CD4-positive, alpha-beta T cell treated with Interleukin-6 for 4 hours (primary cell): ENCODE measurements at regions not wholly inside any gene's neighbourhood (a gene's known extent, or its start where the extent isn't known, plus 50 kb on each side); places are given as distances from the start of the nearest gene placed in this dataset.
"Not testable (repeated sequence)": the region's sequence is repeated elsewhere in the genome, so short reads cannot be mapped to it uniquely, and the experiment has no call there.

Experiments
- DNase-seq: peaks from one replicate; pipeline ENCODE4 v3.0.0-alpha.2; 2020; ENCODE audit warnings: mixed read lengths

- no peak for DNase-seq
Observed at GRCh38 chr14:22285991-22286390, 303.0 kb downstream of the DAD1 start.

DNA sequence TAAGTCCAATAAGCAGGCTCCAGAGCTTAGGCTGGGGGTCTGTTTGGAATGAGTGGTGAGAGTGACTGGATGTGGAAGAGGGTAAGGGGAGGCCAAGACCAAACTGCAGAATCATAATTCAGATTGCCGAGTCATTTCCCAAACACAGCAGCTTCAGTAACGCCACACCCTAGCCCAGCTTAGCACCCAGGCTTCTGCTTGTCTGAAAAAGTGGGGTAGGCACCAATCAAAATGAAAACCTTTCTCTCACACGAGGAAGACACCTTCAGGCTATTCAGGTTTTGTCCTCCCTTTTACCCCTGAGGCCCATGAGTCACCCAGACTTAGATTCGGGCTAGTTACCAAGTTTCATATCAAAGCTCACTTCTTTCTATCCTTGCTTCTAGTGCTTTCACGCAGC lies 306.1 kb downstream of the DAD1 start:
- DNase-seq: no peak

GRCh38 chr14:22282417-22282816 lies 306.6 kb downstream of the DAD1 start:
- DNase-seq: no peak

- not testable (repeated sequence) for DNase-seq
Observed at GRCh38 chr14:22281447-22281874, 307.6 kb downstream of the DAD1 start.

DNA sequence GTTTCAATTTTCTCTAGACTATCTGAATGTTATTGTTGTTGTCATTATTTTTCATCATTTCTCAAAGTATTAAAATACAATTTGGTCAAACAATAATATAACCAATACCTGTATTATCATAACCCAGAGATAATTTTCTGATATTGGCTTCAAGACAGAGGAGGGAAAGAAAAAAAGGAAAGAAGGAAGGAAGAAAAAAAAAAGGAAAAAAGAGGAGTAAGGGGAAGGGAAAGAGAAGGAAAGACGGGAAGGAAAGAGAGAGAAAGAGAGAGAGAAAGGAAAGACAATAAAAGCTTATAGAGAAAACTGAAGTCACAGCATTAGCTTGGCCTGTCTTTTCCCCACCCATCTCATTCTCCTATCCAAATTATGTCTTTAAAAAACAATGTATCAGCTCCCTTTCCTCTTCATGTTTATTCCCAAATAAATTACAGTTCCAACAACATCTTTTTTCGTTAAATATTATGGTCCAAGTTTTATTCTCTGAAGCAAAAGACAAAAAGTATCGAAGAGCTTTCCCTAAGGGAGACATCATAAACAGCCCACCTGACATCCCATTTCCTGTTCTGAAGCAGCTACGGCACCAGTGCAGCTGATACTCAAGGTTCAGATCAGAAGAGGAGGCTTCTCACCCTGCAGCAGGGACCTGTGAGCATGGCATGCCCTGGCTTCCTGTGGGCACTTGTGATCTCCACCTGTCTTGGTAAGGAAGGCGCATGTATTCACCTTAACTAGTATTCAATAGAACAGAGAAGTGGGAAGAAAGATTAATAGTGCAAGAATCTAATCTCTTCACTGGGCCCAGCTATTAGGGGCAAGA lies 308.3 kb downstream of the DAD1 start:
- peak; percentile 8 for DNase-seq

GRCh38 chr14:22276913-22277816 lies 311.9 kb downstream of the DAD1 start:
- no peak for DNase-seq

DNA sequence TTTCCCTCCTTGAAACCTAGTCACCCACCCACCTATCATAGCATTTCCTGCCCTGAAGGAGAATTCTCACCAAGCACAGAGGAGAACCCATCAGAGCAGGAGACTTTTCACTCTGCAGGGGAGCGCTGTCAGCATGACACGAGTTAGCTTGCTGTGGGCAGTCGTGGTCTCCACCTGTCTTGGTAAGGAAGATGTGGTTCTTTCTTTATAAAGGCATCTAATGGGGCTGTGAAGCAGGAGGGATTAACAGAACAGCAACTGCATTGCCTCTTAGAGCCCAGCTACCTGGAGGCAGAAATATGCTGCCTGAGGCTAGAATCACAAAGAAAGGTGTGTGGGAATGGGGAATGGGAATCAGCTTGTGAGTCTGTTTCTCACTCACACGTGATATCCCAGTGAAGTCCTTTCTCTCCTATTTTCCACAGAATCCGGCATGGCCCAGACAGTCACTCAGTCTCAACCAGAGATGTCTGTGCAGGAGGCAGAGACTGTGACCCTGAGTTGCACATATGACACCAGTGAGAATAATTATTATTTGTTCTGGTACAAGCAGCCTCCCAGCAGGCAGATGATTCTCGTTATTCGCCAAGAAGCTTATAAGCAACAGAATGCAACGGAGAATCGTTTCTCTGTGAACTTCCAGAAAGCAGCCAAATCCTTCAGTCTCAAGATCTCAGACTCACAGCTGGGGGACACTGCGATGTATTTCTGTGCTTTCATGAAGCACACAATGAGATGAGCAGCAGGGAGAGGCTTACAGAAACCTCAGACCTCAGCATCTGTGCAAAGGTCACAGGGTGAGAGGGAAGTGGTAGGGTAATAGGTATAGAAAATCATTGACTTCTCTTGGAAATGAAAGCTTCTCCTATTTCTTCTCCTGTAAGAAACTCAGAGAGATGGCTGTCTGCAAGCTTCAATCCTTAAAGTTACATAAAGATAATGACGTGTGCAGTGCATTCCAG lies 316.9 kb downstream of the DAD1 start:
- DNase-seq: peak; percentile 12

DNA sequence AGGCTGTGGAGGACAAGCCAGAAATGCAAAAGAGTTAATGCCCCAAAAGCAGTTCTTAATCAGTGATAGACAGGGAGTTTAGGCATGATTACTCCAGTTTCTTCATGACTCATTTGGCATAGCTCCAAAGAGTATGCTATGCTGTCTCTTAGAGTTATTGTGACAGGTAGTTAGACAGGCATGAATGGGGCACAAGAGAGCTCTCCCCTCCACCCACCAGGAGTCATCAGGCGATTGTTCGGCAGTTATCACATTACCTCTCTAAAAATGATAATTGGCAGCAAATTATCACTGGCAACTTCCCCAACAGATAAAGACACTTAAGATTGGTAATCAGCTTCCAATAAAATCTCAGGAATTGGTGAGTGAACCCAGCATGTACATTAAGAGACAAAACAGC lies 320.1 kb downstream of the DAD1 start:
- DNase-seq: no peak

GRCh38 chr14:22266683-22267082 lies 322.3 kb downstream of the DAD1 start:
- DNase-seq: no peak

GRCh38 chr14:22266142-22266442 lies 322.9 kb downstream of the DAD1 start:
- no peak for DNase-seq

- DNase-seq: peak; percentile 16
Observed at GRCh38 chr14:22265319-22266141, 323.5 kb downstream of the DAD1 start.

DNA sequence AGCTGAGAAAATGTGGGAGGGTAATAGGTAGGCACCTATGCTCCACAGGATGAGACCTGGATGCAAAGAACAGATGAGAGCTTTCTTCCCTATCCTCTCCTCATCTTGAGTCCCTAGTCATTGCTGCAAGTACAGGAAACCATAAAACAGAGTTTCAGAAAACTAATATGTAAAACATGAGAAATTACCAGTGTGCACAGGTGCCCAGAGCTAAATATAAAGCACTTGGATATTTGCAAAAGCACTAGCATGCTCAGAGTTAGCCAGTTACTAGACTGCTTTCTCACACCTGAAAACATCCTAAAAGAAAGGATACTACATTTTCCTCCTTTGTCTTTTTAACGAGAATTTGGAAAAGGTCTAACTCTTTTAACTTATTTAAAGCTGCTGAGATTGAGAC lies 324.3 kb downstream of the DAD1 start:
- no peak for DNase-seq

DNA sequence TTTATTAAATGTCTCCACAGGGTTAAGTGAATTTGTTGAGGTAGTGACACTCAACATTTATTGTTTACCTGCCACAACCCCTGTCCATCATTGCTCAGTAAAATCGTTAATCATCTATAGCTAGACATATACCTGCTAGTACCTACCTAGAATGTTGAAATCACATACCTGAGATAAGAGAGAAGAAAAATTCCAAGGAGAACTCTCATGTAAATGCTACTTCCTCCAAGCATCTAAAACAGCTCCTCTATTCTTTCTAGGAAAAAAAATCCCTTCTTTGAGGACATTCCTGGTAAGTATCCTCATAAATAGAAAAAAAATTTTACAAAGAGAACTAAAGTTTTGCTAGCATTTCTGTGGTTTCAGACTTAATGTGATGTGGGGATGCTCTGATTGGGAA lies 325.1 kb downstream of the DAD1 start:
- DNase-seq: no peak

GRCh38 chr14:22262881-22263280 lies 326.1 kb downstream of the DAD1 start:
- no peak for DNase-seq

GRCh38 chr14:22255017-22255950 lies 333.7 kb downstream of the DAD1 start:
- no peak for DNase-seq

DNA sequence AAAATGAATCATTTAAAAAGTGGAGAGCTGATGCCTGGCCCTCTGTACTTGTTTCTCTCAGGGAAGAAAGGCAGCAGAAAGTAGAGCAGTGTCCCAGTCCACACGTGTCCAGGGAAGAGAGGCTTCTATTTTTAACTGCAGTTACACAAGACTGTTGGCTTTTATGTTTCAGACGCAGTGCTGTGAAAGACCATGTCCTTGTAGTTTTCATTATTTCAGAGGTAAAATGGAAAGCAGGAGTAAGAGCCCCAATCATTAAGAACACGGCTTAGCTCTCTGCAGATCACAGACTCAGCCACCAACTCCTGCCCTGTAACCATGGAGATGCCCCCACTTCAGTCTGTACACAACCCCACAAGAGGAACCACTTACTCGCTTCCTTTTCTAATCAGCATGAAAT lies 336.3 kb downstream of the DAD1 start:
- DNase-seq: no peak

DNA sequence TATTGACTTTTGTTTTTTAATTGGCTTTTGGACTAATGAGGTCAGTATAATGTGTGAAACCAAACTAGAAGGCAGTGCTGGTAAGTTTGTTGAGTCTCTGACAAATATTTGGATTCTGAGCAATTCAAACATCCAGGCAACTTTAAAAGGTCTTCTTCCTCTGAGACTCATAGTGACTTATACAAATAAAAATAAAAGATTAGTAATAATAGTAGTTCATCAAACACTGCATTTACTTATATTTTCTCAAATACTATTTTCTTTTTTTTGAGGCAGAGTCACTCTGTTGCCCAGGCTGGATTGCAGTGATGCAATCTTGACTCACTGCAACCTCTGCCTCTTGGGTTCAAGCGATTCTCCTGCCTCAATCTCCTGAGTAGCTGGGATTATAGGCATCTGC lies 337.9 kb downstream of the DAD1 start:
- DNase-seq: no peak

- DNase-seq: no peak
Observed at GRCh38 chr14:22249770-22250169, 339.3 kb downstream of the DAD1 start.

DNA sequence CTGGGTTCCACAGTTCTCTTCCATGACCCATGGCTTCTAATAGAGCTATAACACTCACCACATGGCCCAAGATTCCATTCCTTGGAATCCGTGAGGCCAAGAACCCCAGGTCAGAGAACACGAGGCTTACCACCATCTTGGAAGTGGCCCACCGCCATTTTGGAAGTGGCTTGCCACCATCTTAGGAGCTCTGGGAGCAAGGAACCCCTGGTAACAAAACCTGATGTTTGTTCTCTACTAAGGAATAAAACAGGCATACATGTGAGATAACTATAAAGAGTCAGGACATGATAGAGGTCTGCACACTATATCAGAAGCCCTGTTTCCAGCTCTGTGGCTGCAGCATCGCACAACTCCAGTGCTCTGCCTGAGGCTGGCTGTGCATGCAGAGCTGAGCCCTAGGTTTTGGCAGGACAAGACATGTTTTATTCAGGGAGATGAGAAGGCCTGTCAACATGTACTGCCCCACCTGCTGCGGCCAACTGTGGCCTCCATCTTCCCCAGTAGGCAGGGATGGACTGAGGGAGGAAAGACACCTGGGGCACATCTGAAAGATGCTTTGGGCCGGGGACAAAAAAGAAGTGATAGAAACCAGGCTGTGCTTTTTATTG lies 344.9 kb downstream of the DAD1 start:
- DNase-seq: no peak

DNA sequence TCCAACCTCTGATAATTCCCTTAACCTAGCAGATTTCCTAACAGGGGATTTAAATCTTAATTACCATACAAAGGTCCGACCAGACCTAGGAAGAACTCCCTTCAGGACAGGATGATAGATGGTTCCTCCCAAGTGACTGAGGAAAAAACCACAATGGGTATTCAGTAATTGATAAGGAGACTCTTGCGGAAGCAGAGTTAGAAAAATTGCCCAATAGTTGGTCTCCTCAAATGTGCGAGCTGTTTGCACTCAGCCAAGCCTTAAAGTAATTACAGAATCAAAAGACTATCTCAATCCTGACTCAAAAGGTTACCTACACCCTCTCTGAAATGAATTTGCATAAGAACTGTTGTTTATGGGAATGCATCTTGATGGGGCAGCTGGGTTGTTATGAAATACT lies 350.7 kb downstream of the DAD1 start:
- DNase-seq: not testable (repeated sequence)
